Neuronal stem cell (in vitro differentiated cells): ENCODE measurements at regions not wholly inside any gene's neighbourhood (a gene's known extent, or its start where the extent isn't known, plus 50 kb on each side); places are given as distances from the start of the nearest gene placed in this dataset.
A peak's percentile ranks its signal among the peaks of the same experiment; 100 is the strongest.
"Not testable (repeated sequence)": the region's sequence is repeated elsewhere in the genome, so short reads cannot be mapped to it uniquely, and the experiment has no call there.

Experiments used
- DNase-seq: peaks from one replicate; pipeline ENCODE4 v3.0.0-alpha.2; 2013; ENCODE audit warnings: low spot score
- H2AFZ ChIP-seq: one replicate; pipeline ENCODE4 v1.6.1; 2013; ENCODE audit warnings: mild to moderate bottlenecking, low read length, inconsistent platforms
- H2AK5ac ChIP-seq: 2 replicates; pipeline ENCODE4 v1.6.1; 2013; ENCODE audit warnings: low read depth, mild to moderate bottlenecking, inconsistent platforms, low read length, moderate library complexity, mixed read lengths
- H2BK120ac ChIP-seq: 2 replicates; pipeline ENCODE4 v1.6.1; 2013; ENCODE audit warnings: low read depth, mild to moderate bottlenecking, inconsistent platforms, low read length, moderate library complexity, mixed read lengths
- H2BK12ac ChIP-seq: one replicate; pipeline ENCODE4 v1.6.1; 2013; ENCODE audit warnings: low read length, inconsistent platforms
- H2BK15ac ChIP-seq: 2 replicates; pipeline ENCODE4 v1.6.1; 2013; ENCODE audit warnings: mild to moderate bottlenecking, low read length, inconsistent platforms, mixed read lengths
- H2BK5ac ChIP-seq: one replicate; pipeline ENCODE4 v1.6.1; 2013; ENCODE audit warnings: inconsistent platforms, mild to moderate bottlenecking, low read length, moderate library complexity
- H3K14ac ChIP-seq: one replicate; pipeline ENCODE4 v1.6.1; 2013; ENCODE audit warnings: low read length, inconsistent platforms
- H3K18ac ChIP-seq: 2 replicates; pipeline ENCODE4 v1.6.1; 2013; ENCODE audit warnings: low read length, inconsistent platforms
- H3K23ac ChIP-seq: 2 replicates; pipeline ENCODE4 v1.6.1; 2013; ENCODE audit warnings: low read depth, mild to moderate bottlenecking, mixed read lengths, low read length, inconsistent platforms; ENCODE audit not compliant: poor library complexity
- H3K27ac ChIP-seq: replicated peaks from 3 replicates; pipeline ENCODE4 v1.5.1; 2013; ENCODE audit warnings: low read length, inconsistent platforms
- H3K27me3 ChIP-seq, 3 experiments: 2 replicates each; pipeline ENCODE4 v1.6.1; 2013; ENCODE audit warnings: low read length in 3 of 3, mild to moderate bottlenecking in 2 of 3, inconsistent platforms in 1 of 3, low read depth in 1 of 3, mixed read lengths in 1 of 3, moderate library complexity in 1 of 3; ENCODE audit not compliant: control insufficient read depth in 3 of 3, insufficient read depth in 3 of 3
- H3K36me3 ChIP-seq, 2 donors: replicated peaks in 1 of 2; 2 replicates each; pipeline ENCODE4 v1.6.1; 2013; ENCODE audit warnings: low read length in 2 of 2; ENCODE audit not compliant: control insufficient read depth in 2 of 2, insufficient read depth in 2 of 2
- H3K4ac ChIP-seq: 2 replicates; pipeline ENCODE4 v1.6.1; 2013; ENCODE audit warnings: inconsistent platforms, mild to moderate bottlenecking, low read length, moderate library complexity
- H3K4me1 ChIP-seq, 2 donors: 1 replicate in 1 of 2; 2 replicates in 1 of 2; pipeline ENCODE4 v1.6.1; 2013; ENCODE audit warnings: low read length in 2 of 2, low read depth in 1 of 2; ENCODE audit not compliant: control insufficient read depth in 2 of 2, insufficient read depth in 1 of 2
- H3K4me2 ChIP-seq: one replicate; pipeline ENCODE4 v1.6.1; 2013; ENCODE audit warnings: mild to moderate bottlenecking, low read length, inconsistent platforms; ENCODE audit not compliant: insufficient read depth, poor library complexity, severe bottlenecking
- H3K4me3 ChIP-seq, 2 donors: 2 replicates each; pipeline ENCODE4 v1.5.1; 2013; ENCODE audit warnings: low read length in 2 of 2, mild to moderate bottlenecking in 2 of 2, inconsistent platforms in 1 of 2, moderate library complexity in 1 of 2
- H3K79me1 ChIP-seq: one replicate; pipeline ENCODE4 v1.6.1; 2013; ENCODE audit warnings: low read depth, mild to moderate bottlenecking, inconsistent platforms, low read length, moderate library complexity
- H3K9ac ChIP-seq: one replicate; pipeline ENCODE4 v1.6.1; 2013; ENCODE audit warnings: mild to moderate bottlenecking, low read depth, low read length, inconsistent platforms; ENCODE audit not compliant: poor library complexity
- H3K9me3 ChIP-seq, 2 donors: replicated peaks in 1 of 2; 2 replicates each; pipeline versions ENCODE3 to v1.6.1; 2013; ENCODE audit warnings: low read length in 2 of 2, mild to moderate bottlenecking in 2 of 2, inconsistent platforms in 1 of 2, low read depth in 1 of 2, mixed read lengths in 1 of 2, moderate library complexity in 1 of 2; ENCODE audit not compliant: control insufficient read depth in 2 of 2, insufficient read depth in 1 of 2
- H4K8ac ChIP-seq: one replicate; pipeline ENCODE4 v1.6.1; 2013; ENCODE audit warnings: low read depth, mild to moderate bottlenecking, inconsistent platforms, low read length, moderate library complexity
- H4K91ac ChIP-seq: one replicate; pipeline ENCODE4 v1.6.1; 2013; ENCODE audit warnings: low read length, low read depth, mild to moderate bottlenecking, inconsistent platforms; ENCODE audit not compliant: poor library complexity
- WGBS, 2 donors: extraction: QIAGEN DNeasy Blood & Tissue Kit; methylation state at CpG; one replicate each; pipeline ENCODE4 v1.1.7; 2013; ENCODE audit warnings: missing lambda C conversion rate in 2 of 2, mixed read lengths in 1 of 2; ENCODE audit not compliant: insufficient read length in 2 of 2, insufficient replicate concordance in 1 of 2; ENCODE audit errors: extremely low coverage in 2 of 2; 5-methylcytosine and 5-hydroxymethylcytosine counted together

- H4K91ac ChIP-seq, H3K27me3 ChIP-seq, H2BK120ac ChIP-seq, DNase-seq, H2BK5ac ChIP-seq, H3K4me2 ChIP-seq, H2AK5ac ChIP-seq, H3K4me1 ChIP-seq, H3K79me1 ChIP-seq, H3K18ac ChIP-seq, H2AFZ ChIP-seq, H3K4me3 ChIP-seq, H3K9me3 ChIP-seq, H3K9ac ChIP-seq, H2BK15ac ChIP-seq, H3K23ac ChIP-seq, H4K8ac ChIP-seq, H2BK12ac ChIP-seq, H3K27ac ChIP-seq, H3K4ac ChIP-seq, H3K36me3 ChIP-seq, H3K14ac ChIP-seq: not testable (repeated sequence)
- whole genome bisulfite sequencing, 2 donors = no CpG with 5 or more reads among the region's 11 CpGs
Observed at GRCh38 chr13:54268013-54268695, 1239.5 kb downstream of the OLFM4 start.

DNA sequence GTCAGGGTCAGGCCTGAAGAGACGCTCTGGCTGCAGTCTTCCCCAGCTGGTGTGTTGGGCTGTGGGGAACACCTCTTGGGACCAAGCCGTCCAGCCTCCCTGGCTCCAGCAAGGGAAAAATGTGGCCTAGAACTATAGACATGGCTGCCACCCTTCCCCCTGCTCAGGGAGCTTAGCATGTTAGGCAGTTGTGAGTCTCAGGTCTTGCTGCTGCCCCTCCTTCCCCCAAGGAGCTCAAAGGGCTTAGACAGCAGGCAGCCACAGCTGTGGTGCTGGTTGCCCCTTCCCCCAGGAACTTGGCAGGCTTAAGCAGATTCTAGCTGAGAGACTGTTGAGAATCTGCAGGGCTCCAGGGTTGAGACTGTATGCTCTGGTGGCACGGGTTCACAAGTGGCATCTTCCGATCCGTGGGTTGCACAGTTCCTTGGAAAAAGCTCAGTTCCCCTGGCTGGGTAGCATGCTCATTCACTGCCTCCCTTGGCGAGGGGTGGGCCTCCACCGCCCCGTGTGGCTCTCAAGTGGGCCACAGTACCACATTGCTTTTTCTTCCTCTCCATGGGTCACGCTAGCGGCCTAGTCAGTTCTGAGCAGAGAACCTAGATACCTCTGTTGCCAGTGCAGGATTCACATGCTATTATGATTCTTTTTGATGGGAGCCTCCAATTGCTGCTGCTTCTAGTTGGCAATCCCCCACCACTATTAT is 1258.6 kb downstream of the OLFM4 start:
- no peak overlapping the region for H2BK15ac ChIP-seq
- H3K79me1 ChIP-seq = no peaks in the 10 kb centered on the region
- no peak overlapping the region for H3K23ac ChIP-seq
- no peak overlapping the region for H2BK12ac ChIP-seq
- no peak overlapping the region for H3K4me2 ChIP-seq
- no peak overlapping the region for H3K27ac ChIP-seq
- H3K4me3 ChIP-seq = peak overlapping the region in 1 of 2 donors; percentile 16
- H3K27me3 ChIP-seq = no peaks in the 10 kb centered on the region
- no peaks in the 10 kb centered on the region for H3K36me3 ChIP-seq
- no peak overlapping the region for H2BK5ac ChIP-seq
- no peak overlapping the region for H3K18ac ChIP-seq
- H2AFZ ChIP-seq = peak overlapping the region; percentile 49
- H4K91ac ChIP-seq = no peak overlapping the region
- no CpG with 5 or more reads among the region's 10 CpGs for WGBS, 2 donors
- no peaks in the 10 kb centered on the region for H3K4me1 ChIP-seq
- no peak overlapping the region for H3K4ac ChIP-seq
- no peak overlapping the region for H2AK5ac ChIP-seq
- no peak overlapping the region for H3K9ac ChIP-seq
- DNase-seq = no peak
- H3K14ac ChIP-seq = no peak overlapping the region
- no peak overlapping the region for H4K8ac ChIP-seq
- H3K9me3 ChIP-seq = no peaks in the 10 kb centered on the region
- no peak overlapping the region for H2BK120ac ChIP-seq

GRCh38 chr13:54301085-54301484 is 1272.5 kb downstream of the OLFM4 start:
- WGBS, 2 donors = no CpG with 5 or more reads among the region's 2 CpGs
- no peak overlapping the region for H2AFZ ChIP-seq
- H3K36me3 ChIP-seq = no peaks in the 10 kb centered on the region
- no peak overlapping the region for H2BK12ac ChIP-seq
- H3K14ac ChIP-seq = no peak overlapping the region
- H3K4ac ChIP-seq = no peak overlapping the region
- no peak overlapping the region for H4K8ac ChIP-seq
- no peak overlapping the region for H3K4me3 ChIP-seq
- H3K4me2 ChIP-seq = no peak overlapping the region
- DNase-seq = no peak
- H2AK5ac ChIP-seq = no peak overlapping the region
- H4K91ac ChIP-seq = no peak overlapping the region
- H3K9me3 ChIP-seq = no peaks in the 10 kb centered on the region
- no peaks in the 10 kb centered on the region for H3K79me1 ChIP-seq
- H3K23ac ChIP-seq = no peak overlapping the region
- H2BK5ac ChIP-seq = no peak overlapping the region
- no peak overlapping the region for H2BK120ac ChIP-seq
- no peak overlapping the region for H3K27ac ChIP-seq
- no peak overlapping the region for H3K9ac ChIP-seq
- no peaks in the 10 kb centered on the region for H3K4me1 ChIP-seq
- H2BK15ac ChIP-seq = no peak overlapping the region
- H3K18ac ChIP-seq = no peak overlapping the region
- no peaks in the 10 kb centered on the region for H3K27me3 ChIP-seq

DNA sequence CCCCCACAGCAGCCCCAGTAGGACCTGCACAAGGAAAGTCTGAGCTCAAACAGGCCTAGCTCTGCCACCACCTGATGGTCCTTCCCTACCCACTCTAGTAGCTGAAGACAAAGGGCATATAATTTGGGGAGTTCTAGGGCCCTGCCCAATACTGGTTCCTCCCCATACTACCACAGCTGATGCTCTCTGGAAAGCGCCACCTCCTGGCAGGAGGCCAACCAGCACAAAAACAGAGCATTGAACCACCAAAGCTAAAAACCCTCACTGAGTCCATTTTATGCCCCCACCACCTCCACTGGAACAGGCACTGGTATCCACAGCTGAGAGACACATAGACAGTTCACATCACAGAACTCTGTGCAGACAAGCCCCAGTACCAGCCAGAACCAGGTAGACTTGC is 1276.8 kb downstream of the OLFM4 start:
- H3K4me2 ChIP-seq = no peak overlapping the region
- H2AK5ac ChIP-seq = no peak overlapping the region
- H3K9me3 ChIP-seq = no peaks in the 10 kb centered on the region
- H3K27me3 ChIP-seq = no peaks in the 10 kb centered on the region
- H4K8ac ChIP-seq = no peak overlapping the region
- no peak overlapping the region for H2BK15ac ChIP-seq
- peak overlapping the region; percentile 65 for H3K18ac ChIP-seq
- no peak overlapping the region for H2BK5ac ChIP-seq
- H3K27ac ChIP-seq = no peak overlapping the region
- no peaks in the 10 kb centered on the region for H3K36me3 ChIP-seq
- DNase-seq = no peak
- no peak overlapping the region for H3K14ac ChIP-seq
- no peak overlapping the region for H3K4me3 ChIP-seq
- no peak overlapping the region for H2BK12ac ChIP-seq
- no peak overlapping the region for H2BK120ac ChIP-seq
- no peak overlapping the region for H4K91ac ChIP-seq
- no peaks in the 10 kb centered on the region for H3K4me1 ChIP-seq
- H3K23ac ChIP-seq = no peak overlapping the region
- no peak overlapping the region for H3K4ac ChIP-seq
- WGBS, 2 donors = no CpG with 5 or more reads among the region's 1 CpG
- H3K9ac ChIP-seq = no peak overlapping the region
- no peak overlapping the region for H2AFZ ChIP-seq
- no peaks in the 10 kb centered on the region for H3K79me1 ChIP-seq
